Neural crest cell (in vitro differentiated cells): ENCODE measurements at regions not wholly inside any gene's neighbourhood (a gene's known extent, or its start where the extent isn't known, plus 50 kb on each side); places are given as distances from the start of the nearest gene placed in this dataset.

Source experiments
- DNase-seq: peaks from one replicate; pipeline ENCODE4 v3.0.0; 2021; ENCODE audit warnings: low read depth, mixed read lengths, low spot score
- H3K27ac Mint-ChIP-seq: one replicate; pipeline ENCODE4 v1.8.0; 2021; ENCODE audit warnings: mild to moderate bottlenecking, mixed read lengths; ENCODE audit not compliant: unreplicated experiment
- H3K27me3 Mint-ChIP-seq: 2 replicates; pipeline ENCODE4 v1.8.0; 2021; ENCODE audit warnings: low read depth, mild to moderate bottlenecking, mixed read lengths
- H3K36me3 Mint-ChIP-seq: 2 replicates; pipeline ENCODE4 v1.8.0; 2021; ENCODE audit warnings: low read depth, mild to moderate bottlenecking, mixed read lengths
- H3K4me1 Mint-ChIP-seq: 2 replicates; pipeline ENCODE4 v1.8.0; 2021; ENCODE audit warnings: mixed read lengths
- H3K4me3 Mint-ChIP-seq: one replicate; pipeline ENCODE4 v1.8.0; 2021; ENCODE audit warnings: mild to moderate bottlenecking, mixed read lengths
- H3K9me3 Mint-ChIP-seq: 2 replicates; pipeline ENCODE4 v1.8.0; 2021; ENCODE audit warnings: mixed read lengths
- CTCF ChIP-seq: fragments of 200-600 bp; sonication (generic); conservative IDR thresholded peaks from 2 replicates; pipeline ENCODE4 v1.5.0; 2021; ENCODE audit warnings: antibody characterized with exemption, mild to moderate bottlenecking

DNA sequence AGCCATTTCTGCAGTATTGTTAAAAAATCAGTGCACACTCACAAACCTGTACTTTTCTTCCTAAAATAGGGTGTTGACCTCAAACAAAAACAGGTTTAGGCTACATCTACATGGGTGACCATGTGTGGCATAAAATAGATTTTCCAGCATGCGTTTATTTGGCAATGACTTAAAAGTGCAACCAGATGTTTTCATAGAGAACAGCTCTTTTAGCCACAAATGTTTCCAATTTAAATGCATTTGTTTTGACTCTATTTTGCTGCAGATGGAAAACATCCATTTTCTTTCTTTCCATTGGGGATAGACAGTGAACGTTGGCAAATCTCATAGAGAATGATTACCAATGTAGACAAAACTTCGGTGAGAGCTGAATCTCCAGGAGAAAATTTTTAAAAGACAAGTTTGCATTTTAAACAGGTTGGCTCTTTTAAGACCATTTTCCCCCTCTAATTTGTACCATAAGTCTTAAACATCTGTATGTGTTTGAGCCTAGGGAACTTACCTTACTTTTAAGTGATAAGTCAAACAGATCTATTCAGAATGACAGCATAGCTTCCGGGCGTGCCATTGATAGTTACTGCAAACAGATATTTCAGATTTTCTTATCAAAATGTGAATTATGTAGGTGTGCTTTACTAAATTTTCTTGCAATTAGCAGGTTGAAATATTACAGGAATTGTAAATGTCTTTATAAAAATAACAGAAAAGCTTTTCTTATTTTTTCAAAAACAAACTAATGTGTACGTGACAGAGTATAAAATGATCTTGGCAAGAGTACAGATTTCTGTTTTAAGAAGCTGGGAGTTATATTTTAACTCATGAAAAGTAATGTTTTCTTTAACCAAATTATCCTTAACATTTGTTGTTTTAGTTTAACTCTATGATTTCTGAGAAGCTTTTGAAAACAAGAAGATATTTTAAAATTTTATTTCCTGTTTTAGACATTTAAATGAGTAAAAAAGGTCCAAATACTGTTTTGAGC lies 144.9 kb downstream of the HGF start:
- TF ChIP-seq CTCF = no peak
- Mint-ChIP-seq H3K9me3 (no peaks in the 10 kb centered on the region), H3K36me3 (no peaks in the 10 kb centered on the region), H3K4me3 (no peak overlapping the region), H3K4me1 (no peaks in the 10 kb centered on the region), H3K27me3 (no peaks in the 10 kb centered on the region), H3K27ac (no peak overlapping the region)
- no peak for DNase-seq

DNA sequence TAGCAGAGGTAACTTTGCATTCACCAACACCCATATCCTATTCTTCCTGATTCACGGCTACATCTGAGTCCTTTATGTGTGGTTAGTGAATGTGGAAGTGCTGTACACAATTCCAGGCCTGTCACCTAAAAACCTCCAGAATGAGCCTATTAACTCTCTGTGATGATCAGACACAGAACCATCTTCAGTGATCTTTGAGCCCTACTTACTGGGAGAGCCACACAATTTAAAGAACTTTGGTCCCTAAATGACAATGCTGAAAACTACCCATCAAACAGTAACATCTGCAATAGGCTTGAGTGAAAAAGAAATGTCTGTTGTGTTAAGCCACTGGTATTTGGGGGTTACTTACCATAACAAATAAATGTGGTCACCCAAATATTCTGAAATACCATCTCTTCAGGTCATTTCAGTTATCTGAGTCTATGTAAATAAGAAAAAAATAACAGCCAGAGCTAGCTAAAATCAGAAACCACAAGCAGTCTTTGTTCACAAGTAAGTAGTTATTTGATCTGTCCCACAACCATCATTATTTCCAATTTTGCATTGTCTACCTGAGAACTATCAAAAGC lies 145.7 kb downstream of the HGF start:
- no peak overlapping the region for H3K27ac Mint-ChIP-seq
- no peaks in the 10 kb centered on the region for H3K9me3 Mint-ChIP-seq
- H3K27me3 Mint-ChIP-seq = no peaks in the 10 kb centered on the region
- DNase-seq = no peak
- H3K36me3 Mint-ChIP-seq = no peaks in the 10 kb centered on the region
- H3K4me1 Mint-ChIP-seq = no peaks in the 10 kb centered on the region
- TF ChIP-seq CTCF = no peak
- no peak overlapping the region for H3K4me3 Mint-ChIP-seq

DNA sequence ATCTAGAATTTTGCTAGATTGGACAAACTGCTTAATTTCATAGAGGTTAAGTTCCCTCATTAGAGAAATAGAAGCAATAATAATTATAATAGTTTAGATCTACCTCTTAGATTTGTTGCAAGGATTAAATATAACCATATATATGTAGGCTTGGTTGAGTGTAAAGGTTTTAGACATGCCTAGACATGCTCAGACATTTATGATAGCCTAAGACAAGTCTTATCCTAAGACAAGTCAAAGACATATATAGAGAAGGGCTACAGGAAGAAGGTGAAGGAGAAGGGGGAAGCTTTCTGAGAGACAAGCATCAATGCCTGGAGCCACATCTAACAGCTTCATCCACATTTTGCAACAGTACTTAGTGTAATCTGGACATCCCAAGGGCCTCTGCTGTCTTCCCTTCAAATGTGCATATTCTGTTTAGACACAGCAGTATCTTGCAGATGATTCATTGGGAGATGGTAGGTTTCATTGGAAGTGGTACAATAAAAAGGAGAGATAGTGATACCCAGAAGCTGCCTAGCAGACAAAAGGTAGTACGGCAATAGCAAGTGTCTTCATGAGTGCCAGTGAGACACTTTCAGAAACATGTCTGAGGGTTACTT lies 146.5 kb downstream of the HGF start:
- Mint-ChIP-seq H3K27me3 (no peaks in the 10 kb centered on the region), H3K4me1 (no peaks in the 10 kb centered on the region), H3K36me3 (no peaks in the 10 kb centered on the region), H3K27ac (no peak overlapping the region), H3K4me3 (no peak overlapping the region), H3K9me3 (no peaks in the 10 kb centered on the region)
- no peak for DNase-seq
- no peak for TF ChIP-seq CTCF

- Mint-ChIP-seq H3K27me3 (no peaks in the 10 kb centered on the region), H3K36me3 (no peaks in the 10 kb centered on the region), H3K27ac (no peak overlapping the region), H3K4me3 (no peak overlapping the region), H3K9me3 (no peaks in the 10 kb centered on the region), H3K4me1 (no peaks in the 10 kb centered on the region)
- TF ChIP-seq CTCF = no peak
- no peak for DNase-seq
Observed at GRCh38 chr7:81621893-81622292, 148.0 kb downstream of the HGF start.

DNA sequence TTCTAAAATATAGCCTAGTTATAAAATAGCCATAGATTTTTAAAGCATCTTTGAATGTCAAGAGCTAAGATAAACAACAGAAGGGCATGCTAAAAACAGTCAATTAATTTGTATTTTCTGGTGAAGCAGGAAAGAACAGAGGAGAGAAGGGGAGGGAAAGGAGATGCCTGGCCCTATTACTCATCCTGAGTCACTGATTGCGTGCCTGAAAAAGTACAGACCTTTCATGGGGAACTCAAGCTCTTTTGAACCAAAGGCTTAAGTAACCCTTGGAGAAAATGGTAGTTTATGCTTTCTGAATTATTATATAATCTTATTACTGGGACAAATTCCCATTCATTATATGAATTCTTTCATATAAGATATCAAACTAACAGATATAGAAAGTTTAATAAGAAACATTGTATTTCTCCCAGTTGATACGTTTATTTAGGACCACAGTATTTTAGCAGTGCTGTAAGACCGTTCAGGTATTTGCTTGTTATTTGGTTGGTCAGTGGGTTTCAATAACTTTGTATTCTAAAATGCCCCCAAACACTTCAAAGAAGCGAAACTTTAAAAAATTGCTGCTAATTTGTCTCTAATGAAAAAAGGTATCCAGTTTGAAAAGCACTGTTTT lies 151.3 kb downstream of the HGF start:
- Mint-ChIP-seq H3K4me1 (no peaks in the 10 kb centered on the region), H3K27ac (no peak overlapping the region), H3K27me3 (no peaks in the 10 kb centered on the region), H3K9me3 (no peaks in the 10 kb centered on the region), H3K36me3 (no peaks in the 10 kb centered on the region), H3K4me3 (no peak overlapping the region)
- no peak for DNase-seq
- TF ChIP-seq CTCF = no peak
